ENCODE measurements at regions not wholly inside any gene's neighbourhood (a gene's known extent, or its start where the extent isn't known, plus 50 kb on each side); places are given as distances from the start of the nearest gene placed in this dataset.

GRCh38 chr17:36691606-36692005 lies 90.2 kb downstream of the MRM1 start:
- TF ChIP-seq, protein P1, sequence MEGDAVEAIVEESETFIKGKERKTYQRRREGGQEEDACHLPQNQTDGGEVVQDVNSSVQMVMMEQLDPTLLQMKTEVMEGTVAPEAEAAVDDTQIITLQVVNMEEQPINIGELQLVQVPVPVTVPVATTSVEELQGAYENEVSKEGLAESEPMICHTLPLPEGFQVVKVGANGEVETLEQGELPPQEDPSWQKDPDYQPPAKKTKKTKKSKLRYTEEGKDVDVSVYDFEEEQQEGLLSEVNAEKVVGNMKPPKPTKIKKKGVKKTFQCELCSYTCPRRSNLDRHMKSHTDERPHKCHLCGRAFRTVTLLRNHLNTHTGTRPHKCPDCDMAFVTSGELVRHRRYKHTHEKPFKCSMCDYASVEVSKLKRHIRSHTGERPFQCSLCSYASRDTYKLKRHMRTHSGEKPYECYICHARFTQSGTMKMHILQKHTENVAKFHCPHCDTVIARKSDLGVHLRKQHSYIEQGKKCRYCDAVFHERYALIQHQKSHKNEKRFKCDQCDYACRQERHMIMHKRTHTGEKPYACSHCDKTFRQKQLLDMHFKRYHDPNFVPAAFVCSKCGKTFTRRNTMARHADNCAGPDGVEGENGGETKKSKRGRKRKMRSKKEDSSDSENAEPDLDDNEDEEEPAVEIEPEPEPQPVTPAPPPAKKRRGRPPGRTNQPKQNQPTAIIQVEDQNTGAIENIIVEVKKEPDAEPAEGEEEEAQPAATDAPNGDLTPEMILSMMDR (IDR thresholded peaks at IDR 0.05), result no peak
- no peak for TF ChIP-seq POLR2A (IDR thresholded peaks at IDR 0.05)
- TF ChIP-seq EP300 (IDR thresholded peaks at IDR 0.05), result no peak
- TF ChIP-seq POLR2AphosphoS5 (IDR thresholded peaks at IDR 0.05), result no peak

All from suprapubic skin (tissue), 4 donors.